Left forelimb (tissue), 1 donor: ENCODE measurements at regions not wholly inside any gene's neighbourhood (a gene's known extent, or its start where the extent isn't known, plus 50 kb on each side); places are given as distances from the start of the nearest gene placed in this dataset.
"Not testable (repeated sequence)": the region's sequence is repeated elsewhere in the genome, so short reads cannot be mapped to it uniquely, and the experiment has no call there.

Experiments
- DNase-seq: peaks from one replicate; pipeline ENCODE4 v3.0.0-alpha.2; 2018; ENCODE audit warnings: low spot score

DNA sequence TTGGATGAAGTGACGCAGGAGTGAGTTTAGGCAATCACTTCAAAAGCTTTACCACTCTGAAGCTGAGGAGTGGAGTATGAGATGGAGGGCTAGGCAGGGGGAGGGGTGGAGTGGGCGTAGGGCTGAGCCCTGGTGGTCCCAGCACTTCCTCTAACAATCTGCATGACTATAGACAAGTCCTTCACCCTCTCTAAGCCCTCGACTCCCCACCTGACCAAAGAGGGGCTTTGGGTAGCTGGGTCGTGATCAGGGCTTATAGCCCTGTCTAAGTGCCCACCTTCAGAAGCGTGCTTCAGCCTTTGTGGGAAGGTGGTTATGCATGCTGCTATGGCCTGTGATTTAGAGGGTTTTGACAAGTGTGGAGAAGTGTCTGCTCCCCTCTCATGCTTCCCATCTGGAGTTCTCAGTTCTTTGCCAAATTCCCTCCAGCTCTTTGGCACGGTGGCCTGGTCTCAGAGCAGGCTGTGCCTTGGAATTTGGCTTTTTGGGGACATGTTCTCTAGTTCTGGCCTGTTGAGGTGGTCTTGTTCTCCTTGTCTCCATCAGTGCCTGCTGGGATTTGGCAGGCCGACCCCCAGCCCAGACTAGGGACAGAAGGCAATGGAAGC is 53.0 kb downstream of the ACTBL2 start:
- no peak for DNase-seq

DNA sequence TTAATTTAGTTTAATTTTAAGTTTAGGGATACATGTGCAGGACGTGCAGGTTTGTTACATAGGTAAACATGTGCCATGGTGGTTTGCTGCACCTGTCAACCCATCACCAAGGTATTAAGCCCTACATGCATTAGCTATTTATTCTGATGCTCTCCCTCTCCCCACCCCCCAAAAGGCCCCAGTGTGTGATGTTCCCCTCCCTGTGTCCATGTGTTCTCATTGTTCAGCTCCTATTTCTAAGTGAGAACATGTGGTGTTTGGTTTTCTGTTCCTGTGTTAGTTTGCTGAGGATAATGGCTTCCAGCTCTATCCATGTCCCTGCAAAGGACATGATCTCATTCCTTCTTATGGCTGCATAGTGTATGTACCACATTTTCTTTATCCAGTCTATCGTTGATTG is 53.6 kb downstream of the ACTBL2 start:
- not testable (repeated sequence) for DNase-seq

DNA sequence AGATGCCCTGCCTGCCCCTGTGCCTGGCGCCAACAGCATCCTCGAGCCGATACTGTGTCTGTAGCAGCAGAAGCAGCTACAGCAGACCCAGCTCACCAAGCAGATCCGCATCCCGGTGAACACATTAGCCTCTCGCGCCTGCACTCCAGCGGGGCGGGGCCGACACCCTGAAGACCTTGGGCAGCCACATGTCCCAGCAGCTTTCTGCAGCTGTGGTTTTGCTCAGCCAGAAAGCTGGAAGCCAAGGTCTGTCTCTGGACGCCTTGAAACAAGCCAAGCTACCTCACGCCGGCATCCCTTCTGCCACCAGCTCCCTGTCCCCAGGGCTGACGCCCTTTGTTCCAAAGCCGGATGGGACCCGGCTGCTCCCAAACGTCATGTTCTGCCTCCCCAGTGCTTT is 59.6 kb downstream of the ACTBL2 start:
- no peak for DNase-seq

DNA sequence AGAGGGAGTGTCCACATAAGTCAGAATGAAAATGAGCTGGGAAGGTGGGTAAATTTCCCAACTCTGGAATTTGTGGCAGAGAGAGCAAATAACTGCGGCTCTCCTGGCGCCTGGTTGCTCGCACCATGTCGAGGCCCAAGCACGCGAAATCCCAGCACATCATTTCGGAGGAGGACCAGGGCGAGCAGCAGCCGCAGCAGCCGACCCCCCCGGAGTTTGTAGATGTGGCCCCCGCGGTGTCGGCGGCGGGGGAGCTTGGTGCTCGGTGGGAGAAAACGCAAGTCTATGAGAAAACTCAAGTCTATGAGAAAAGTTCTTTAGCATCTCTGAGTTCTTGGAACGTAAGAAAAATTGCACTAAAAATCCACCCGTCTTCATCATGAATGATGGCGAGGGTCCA is 60.3 kb downstream of the ACTBL2 start:
- no peak for DNase-seq

DNA sequence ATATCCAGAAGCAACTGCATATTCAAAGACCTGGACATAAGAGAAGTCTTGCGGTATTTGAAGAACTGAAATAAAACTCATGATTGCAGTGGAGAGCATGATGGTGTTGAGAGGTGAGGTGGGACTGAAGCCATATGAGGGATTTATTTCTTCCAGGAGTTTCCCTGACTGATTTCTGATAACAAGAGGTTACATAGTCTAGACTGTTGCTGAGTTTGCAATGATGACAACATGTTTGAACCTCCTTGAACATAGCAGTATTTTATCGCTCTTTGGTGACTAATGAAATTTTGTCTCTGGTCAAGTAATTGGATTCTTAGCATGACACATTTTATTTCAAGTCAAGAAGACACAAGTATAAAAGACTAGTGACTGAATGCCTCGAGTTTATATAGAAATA is 61.8 kb downstream of the ACTBL2 start:
- DNase-seq, result no peak

DNA sequence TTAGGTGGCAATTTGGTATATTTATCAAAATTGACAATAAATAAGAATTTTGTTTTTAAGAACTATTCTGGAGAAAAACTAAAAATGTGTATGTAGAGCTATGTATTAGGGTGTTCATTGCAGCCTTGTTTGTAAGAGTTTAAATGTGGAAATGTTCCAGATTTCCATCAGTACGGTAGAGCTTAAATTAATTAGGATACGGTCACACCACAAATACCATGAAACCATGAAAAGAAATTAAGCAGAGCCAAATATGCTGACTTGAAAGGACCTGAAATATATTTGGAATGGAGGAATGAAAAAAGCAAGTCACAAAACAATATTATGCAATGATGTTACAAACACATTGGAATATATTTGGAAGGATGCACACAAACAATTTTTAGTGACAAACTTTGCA is 64.6 kb downstream of the ACTBL2 start:
- DNase-seq, result no peak

DNA sequence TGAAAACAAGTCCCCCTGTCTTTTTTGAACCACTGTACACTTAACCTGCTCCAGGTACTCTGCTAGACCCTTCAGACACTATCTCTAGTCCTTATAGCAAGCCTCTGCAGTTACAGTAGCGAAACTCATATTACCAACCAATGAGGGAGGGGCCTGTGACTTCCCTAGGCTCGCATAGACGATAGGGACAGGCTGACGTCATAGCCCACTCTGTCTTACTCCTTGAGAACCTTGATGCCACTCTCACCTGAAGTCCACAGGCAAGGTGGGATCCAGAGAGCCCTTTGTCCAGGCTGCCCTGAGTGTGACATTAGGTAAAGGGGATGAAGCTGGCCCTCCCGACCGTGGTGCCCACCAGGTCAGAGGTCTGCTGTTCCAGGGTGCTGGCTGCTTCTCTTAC is 65.3 kb downstream of the ACTBL2 start:
- no peak for DNase-seq

DNA sequence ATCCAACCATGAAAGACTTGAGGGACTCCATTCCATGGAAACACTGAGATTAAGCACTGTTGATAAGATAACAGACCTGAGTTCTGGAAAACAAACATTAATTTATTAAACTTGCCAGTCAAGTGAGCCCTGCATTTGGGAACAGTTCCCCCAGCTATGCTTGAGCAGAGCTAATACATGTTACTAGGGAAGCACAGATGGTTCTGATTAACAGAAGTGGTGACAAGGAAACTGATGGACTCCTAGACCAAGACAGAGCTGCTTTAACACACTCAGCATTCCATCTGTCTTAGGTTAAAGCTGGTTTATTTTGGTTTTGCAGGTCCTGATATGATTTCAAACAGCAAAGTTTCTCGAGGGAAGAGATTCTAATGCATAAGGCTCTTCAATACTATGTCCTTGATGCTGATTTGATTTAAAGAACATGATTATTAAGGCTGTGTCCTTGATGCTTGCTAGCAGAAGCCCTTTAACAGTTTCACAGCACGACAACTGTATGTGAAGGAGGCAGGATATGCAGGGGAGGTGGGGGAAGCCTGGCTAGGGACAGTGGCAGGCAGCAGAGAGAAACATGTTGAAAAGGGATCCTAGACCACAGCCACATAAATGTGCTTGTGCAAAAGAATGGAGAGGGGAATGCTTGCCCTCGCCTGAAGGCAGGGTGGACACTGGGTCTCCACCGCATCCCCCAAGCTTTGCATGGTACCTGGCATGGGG is 66.2 kb downstream of the ACTBL2 start:
- DNase-seq, result no peak

DNA sequence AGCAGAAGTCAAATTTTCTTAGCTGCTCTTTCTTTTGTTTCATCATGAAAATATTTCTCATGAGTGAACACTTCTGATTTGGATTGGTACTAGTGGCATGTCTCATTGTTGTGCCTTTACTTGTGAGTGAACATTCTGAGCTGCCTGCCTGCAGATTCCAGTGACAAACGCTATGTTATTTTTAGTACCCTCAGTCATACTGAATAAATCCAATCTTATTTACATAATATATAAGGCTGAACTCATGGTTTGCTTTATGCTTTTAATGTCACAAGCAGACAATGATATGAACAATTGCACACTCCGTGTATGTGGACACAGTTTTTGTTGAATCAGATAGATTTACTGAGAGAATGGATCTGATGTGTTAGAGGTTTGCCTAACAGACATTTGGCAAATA is 67.8 kb downstream of the ACTBL2 start:
- no peak for DNase-seq

DNA sequence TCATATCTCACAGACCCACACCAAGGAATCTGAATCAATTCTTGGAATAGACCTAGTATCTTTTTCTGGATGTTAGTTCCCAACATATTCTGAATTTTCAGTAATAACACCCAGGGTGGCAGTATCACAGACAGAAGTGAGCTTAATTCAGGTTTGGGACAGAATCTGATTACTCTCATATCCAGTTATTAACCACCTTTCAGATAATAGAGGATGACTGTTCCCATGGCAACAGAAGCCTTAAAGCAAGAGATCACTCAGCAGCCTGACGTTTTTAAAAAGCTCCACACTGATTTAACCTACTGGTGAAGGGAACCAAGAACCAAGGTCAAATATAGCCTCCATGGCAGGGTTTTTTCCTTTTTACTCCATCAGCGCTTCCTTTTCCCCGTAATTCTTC is 68.4 kb downstream of the ACTBL2 start:
- DNase-seq, result no peak

DNA sequence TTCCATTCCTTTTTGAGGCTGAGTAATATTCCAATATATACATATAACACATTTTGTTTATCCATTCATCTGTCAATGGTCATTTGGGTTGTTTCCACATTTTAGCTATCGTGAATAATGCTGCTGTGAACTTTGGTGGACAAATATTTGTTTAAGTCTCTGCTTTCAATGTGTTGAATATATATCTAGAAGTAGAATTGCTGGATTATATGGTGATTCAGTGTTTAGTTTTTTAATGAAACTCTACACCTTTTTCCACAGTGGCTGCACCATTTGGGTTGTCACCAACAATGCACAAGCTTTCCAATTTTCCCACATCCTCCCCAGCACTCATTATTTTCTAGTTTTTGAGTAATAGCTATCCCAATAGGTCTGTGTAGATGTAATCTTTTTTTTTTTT is 69.5 kb downstream of the ACTBL2 start:
- no peak for DNase-seq

DNA sequence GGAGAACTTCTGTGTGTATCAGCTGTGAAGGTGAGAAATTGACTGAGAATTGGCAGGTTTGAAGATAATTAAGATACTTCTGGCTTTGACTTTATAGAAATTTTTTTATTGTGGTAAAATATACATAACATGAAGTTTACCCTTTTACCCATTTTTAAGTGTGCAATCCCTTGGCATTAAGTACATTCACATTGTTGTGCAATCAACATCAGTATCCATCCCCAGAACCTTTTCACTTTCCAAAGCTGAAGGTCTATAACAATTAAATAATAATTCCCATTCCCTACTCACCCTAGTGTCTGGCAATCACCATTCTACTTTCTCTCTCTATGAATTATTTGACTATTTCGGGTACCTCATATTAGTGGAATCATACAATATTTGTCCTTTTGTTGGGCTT is 69.9 kb downstream of the ACTBL2 start:
- DNase-seq, result no peak

DNA sequence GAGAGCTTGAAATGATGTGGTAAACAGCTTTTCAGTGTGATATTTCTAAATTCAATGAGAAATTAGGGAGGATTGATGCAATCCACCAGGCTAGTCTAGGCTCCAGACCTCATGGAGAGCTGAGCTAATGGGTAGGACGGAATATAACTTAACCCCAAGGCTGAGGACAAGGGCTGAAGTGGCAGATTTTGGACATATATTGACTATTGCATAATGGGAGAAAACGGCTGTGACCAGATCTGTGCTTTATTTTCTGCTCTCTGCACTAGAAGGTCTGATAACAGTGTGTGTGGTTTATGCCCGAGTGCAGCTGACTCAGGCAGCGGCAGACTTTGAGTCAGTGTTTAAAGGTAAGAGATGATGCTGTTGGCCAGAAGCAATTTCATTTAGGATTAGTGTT is 70.6 kb downstream of the ACTBL2 start:
- no peak for DNase-seq

DNA sequence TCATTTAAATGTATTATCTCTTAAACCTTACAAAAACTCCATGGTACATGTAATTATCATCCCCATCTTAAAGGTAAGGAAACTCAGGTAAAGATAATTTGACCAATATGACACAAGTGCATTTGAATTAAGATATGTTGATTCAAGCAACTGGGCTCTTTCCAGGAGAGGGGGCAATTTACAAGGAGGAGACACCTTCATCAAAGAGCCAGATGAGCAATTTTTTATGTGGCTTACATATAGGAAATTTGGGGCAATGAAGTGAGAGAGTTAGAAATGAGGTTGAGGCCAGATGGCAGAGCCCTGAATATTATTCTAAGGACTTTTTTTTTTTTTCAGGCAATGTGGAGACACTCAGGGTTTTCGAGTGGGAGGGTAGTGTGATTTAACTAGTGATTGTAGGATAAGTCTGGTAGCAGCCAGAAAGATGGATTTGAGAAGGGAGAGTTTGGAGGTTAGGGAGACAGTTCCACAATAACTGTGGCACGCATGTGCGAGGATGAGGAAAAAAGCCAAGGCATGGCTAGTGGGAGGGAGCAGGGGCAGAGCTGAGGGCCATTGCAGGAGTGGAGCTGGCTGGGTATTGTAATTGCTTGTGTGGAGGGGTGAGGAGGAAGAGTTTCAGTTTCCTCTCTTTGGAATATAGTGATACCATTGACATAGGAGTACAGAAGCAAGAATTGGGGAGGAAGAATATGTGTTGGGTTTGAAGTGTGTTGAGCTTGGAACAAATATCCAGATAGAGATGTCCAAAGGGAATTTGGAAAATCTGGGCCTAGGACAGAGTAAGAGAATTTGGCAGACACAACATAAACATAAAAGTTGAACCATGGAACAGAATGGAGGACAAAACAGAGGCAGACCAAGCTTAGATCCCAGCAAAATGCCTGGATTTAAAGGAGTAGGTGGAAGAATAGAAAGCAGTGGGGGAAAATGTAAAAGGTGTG is 72.0 kb downstream of the ACTBL2 start:
- no peak for DNase-seq

DNA sequence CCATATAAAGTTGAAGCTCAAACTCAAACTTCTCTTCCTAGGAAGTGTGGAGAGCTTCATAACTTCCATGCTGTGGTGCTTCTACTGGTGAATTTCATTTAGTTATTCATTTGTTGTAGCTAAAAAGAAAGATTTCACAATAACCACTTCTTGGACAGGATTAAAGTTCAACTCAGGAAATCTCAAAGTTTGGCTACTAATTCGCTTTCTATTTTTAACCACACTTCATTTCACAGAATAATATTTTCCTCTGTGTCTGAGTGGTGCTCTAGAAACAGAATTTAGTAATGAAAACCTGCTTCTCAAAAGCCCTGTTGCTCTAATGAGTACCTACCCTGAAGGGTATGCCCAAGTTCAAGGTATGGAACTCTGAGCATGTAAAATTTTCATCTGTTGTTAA is 73.9 kb downstream of the ACTBL2 start:
- DNase-seq, result no peak

DNA sequence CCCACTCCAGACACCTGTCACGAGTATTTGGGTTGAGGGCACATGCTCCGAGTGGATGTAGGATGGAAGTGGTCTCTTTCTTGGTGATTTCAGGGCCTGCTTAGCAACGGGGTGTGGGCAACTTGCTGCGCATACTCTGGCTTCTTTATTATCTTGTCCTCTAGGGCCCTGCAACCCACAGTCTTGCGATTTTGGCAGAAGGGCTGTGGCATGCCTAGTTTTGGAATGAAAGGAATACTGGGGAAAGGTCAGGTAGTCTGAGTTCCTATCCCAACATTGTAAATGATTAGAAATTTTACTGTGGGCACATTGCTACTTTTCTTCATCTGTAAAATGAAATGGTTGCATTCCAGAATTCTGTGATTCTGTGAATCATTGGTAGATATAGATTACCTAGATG is 74.3 kb downstream of the ACTBL2 start:
- DNase-seq, result no peak

DNA sequence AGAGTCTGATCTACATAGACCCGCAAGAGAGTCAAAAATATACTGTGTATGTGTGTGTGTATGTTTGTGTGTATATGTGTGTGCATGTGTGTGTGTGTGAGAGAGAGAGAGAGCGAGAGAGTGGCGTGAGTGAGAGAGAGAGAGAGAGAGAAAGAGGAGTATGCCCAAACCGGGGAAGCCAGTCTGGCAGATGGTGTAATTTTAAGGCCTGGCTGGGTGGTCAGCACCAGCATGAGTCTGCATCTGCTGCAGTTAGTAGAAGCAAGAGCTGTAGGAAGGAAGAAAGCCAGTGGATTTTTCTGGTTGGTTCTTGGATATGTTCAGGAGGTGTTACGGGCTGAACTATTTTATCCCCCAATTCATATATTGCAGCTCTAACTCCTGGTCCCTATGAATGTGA is 75.2 kb downstream of the ACTBL2 start:
- DNase-seq, result no peak

DNA sequence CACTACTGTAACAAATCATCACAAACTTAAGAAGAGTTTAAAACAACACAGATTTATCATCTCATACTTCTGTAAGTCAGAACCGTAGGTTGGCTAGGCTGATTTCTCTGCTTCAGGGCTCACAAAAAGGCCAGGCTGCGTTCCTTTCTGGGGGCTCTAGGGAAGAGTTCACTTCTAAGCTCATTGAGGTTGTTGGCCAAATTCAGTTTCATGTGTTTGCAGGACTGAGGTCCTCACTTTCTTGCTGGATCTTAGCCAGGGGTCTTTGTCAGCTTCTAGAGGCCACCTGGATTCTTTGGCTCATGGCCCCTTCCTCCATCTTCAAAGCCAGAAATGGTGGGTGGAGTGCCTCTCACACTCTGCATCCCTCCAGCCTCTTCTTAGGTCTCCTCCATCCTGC is 76.0 kb downstream of the ACTBL2 start:
- DNase-seq, result no peak

DNA sequence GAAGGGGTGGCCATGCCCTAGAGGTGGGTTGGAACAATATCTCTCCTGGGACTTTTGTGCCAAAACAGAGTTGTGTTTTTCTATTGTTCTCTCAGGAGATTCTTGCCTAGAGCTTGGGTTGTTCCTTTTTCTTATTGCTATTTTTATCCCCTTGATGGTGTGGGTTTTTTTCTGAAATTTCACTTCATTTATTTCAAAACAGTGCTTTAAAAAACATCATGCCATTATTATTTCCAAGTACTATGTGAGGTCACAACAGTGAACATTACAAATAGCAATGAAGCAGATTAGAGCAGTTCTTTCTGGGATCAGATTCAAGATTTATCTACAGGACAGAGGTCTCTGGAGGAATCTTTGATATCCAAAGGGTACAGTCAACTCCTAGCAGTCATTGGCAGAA is 76.6 kb downstream of the ACTBL2 start:
- no peak for DNase-seq

DNA sequence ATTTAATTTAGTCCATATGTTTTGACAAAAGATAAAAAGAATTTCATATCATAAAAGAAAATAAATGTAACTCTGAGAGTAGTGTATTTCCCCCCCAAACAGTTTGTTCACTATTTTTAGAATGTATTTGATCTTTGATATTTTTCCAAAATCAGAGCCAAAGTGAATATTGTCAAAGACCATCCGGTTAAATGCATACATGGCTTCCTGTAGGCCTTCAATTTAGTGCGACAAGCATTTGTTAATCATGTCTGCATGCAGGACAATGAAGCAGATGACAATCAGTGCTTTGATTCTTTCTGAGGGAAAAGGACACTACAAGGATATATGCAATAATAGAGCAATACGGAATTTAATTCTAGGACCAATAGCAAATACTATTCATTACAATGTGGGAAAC is 79.8 kb downstream of the ACTBL2 start:
- DNase-seq, result no peak

DNA sequence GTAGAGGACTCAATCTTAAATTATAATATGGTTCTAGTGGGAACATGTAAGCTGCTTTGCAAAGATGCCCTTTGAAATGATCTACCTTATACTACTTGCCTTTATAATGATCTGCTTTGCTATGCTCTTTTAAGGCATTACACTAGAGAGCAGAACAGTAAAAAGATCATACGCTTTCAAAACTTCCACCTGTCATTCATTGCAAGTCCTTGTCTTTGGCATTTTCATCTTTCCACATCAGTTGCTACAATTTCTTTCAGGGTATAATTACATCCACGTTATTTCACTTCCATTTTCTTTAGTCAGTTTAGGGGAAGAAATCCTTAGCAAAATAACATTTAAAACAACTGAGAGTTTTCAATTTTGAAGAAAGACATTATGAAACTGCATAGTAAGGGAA is 80.3 kb downstream of the ACTBL2 start:
- no peak for DNase-seq

DNA sequence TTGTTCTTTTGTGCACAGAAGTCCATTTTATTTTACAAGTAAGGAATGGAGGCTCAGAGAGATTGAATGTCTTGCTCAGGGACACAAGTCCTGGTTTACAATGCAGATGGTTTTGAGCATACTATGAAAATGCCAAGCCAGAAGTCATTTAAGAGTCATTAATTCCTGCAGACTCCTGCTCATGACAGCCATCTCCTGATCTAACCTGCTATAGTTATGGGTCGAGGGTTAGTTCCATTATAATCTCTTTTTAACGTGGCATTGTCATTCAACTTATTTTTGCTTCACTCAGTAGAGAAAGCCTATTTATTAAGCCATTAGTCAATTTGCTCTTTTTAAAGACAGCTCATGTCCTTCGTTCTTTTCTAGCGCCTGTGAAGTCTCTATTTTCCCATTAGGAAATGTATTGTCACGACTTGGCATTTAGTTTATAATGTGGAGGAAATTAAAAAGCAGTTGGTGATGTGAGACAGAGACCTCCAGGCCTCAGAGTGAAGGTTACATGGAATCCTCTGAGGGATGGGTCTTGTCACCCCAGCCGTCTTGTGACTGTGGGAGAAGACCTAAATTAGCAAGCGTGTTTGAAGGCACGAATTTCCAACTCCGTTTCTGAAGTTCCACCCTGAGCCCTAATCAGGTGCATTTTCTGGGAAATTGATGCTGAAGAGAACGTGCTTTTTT is 84.1 kb downstream of the ACTBL2 start:
- no peak for DNase-seq

DNA sequence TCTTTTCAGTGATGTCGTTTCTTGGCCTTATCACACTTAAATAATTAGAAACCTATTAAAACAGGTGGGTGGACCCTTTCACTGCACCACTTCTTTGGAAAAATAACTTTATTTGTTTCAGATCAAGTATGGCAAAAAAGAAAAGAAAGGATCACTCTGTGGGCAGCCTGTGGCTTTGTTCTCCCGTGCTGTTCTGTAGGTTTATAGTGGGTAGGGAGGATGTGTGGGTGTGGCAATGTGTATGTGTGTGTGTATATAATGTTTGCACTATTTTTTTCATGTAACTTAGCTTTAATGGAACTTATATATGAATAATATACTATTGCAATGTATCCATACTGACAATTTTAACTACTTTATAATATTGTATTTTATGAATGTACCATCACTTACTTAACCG is 85.9 kb downstream of the ACTBL2 start:
- DNase-seq, result no peak
